ENCODE measurements at regions not wholly inside any gene's neighbourhood (a gene's known extent, or its start where the extent isn't known, plus 50 kb on each side); places are given as distances from the start of the nearest gene placed in this dataset.
A peak's percentile ranks its signal among the peaks of the same experiment; 100 is the strongest.
"Not testable (repeated sequence)": the region's sequence is repeated elsewhere in the genome, so short reads cannot be mapped to it uniquely, and the experiment has no call there.

DNA sequence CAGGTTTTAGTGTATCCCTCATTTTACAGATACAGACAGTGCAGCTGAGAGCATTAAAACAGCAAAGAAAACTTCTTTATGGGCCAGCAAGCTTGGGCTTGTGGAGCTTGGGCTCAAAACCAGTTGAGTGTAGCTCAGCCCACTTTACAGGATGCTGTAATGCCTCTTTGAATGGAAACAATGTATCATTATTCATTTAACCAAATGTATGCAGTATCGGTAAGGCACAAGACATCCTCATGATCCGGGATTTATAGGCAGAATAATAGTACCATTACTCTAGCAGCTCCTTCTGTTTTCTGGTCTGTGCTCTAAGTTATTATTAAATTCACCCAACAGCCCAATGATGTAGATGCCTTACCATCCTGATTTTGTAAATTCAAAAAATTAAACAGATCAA, 575.1 kb upstream of the CDH7 start:
- H3K27me3 ChIP-seq (ENCODE audit: low read depth, low read length): no peaks in the 10 kb centered on the region
- H4K20me1 ChIP-seq (ENCODE audit: insufficient read depth, low read length): no peaks in the 10 kb centered on the region
- TF ChIP-seq, protein P1, sequence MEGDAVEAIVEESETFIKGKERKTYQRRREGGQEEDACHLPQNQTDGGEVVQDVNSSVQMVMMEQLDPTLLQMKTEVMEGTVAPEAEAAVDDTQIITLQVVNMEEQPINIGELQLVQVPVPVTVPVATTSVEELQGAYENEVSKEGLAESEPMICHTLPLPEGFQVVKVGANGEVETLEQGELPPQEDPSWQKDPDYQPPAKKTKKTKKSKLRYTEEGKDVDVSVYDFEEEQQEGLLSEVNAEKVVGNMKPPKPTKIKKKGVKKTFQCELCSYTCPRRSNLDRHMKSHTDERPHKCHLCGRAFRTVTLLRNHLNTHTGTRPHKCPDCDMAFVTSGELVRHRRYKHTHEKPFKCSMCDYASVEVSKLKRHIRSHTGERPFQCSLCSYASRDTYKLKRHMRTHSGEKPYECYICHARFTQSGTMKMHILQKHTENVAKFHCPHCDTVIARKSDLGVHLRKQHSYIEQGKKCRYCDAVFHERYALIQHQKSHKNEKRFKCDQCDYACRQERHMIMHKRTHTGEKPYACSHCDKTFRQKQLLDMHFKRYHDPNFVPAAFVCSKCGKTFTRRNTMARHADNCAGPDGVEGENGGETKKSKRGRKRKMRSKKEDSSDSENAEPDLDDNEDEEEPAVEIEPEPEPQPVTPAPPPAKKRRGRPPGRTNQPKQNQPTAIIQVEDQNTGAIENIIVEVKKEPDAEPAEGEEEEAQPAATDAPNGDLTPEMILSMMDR (IDR thresholded peaks at IDR 0.05; ENCODE audit: low read depth, low read length): no peak
- no peak for TF ChIP-seq EZH2phosphoT487 (IDR thresholded peaks at IDR 0.05; ENCODE audit: low read depth)
- H3K4me3 ChIP-seq (ENCODE audit: low read length): no peak overlapping the region
- no peaks in the 10 kb centered on the region for H3K4me1 ChIP-seq (ENCODE audit: low read length)
- H3K9me3 ChIP-seq (ENCODE audit: insufficient read depth, low read length): no peaks in the 10 kb centered on the region
- no peaks in the 10 kb centered on the region for H3K79me2 ChIP-seq (ENCODE audit: low read length)
- H3K27ac ChIP-seq (ENCODE audit: low read length): no peak overlapping the region
- H3K9ac ChIP-seq (ENCODE audit: low read length): no peak overlapping the region
- H3K36me3 ChIP-seq (replicated peaks; ENCODE audit: low read depth, low read length): no peaks in the 10 kb centered on the region
- H3K4me2 ChIP-seq (ENCODE audit: low read length): no peak overlapping the region
- H2AFZ ChIP-seq (ENCODE audit: low read depth, low read length): no peak overlapping the region

DNA sequence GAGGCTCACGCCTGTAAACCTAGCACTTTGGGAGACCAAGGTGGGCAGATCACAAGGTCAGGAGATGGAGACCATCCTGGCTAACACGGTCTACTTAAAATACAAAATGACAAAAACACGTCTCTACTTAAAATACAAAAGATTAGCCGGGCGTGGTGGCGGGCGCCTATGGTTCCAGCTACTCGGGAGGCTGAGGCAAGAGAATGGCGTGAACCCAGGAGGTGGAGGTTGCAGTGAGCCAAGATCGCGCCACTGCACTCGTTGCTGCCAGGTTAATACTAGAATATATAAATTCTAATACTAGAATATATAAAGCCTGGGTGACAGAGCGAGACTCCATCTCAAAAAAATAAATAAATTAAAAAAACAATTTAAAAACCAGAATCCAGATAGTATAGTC, 588.7 kb upstream of the CDH7 start:
- not testable (repeated sequence) for H3K79me2 ChIP-seq (ENCODE audit: low read length); H3K9ac ChIP-seq (ENCODE audit: low read length); H3K36me3 ChIP-seq (replicated peaks; ENCODE audit: low read depth, low read length); H4K20me1 ChIP-seq (ENCODE audit: insufficient read depth, low read length); H3K4me1 ChIP-seq (ENCODE audit: low read length); H3K4me2 ChIP-seq (ENCODE audit: low read length); H3K4me3 ChIP-seq (ENCODE audit: low read length); H3K27me3 ChIP-seq (ENCODE audit: low read depth, low read length); H2AFZ ChIP-seq (ENCODE audit: low read depth, low read length); H3K27ac ChIP-seq (ENCODE audit: low read length); H3K9me3 ChIP-seq (ENCODE audit: insufficient read depth, low read length)

DNA sequence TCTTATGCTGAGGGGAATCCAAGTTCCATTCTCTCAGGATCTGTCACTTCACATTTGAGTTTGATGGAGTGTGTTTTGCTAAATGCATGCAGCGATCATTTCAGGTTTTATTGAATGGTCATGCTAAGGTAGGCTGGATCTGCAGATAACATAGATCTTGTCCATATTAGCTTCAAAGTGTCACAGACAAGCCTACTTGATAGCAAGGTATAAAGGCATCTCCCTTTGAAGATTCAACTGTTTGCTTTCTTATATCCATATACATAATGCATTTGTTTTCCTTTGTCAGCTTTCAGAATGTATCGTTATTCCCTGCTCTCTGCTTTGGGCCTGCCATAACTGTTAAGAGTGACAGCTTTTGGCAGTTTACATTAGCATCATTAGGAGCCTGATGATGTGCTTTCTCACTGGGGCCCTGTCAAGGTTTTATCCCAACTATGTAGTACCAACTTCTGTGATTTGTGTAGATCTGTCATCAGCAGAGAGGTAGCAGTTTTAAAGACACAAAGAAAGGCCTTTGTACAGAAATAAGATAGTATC, 604.3 kb upstream of the CDH7 start:
- no peaks in the 10 kb centered on the region for H3K36me3 ChIP-seq (replicated peaks; ENCODE audit: low read depth, low read length)
- H3K27ac ChIP-seq (ENCODE audit: low read length): no peak overlapping the region
- no peak for TF ChIP-seq EZH2phosphoT487 (IDR thresholded peaks at IDR 0.05; ENCODE audit: low read depth)
- TF ChIP-seq, protein P1 (IDR thresholded peaks at IDR 0.05; ENCODE audit: low read depth, low read length): no peak
- H3K9me3 ChIP-seq (ENCODE audit: insufficient read depth, low read length): no peaks in the 10 kb centered on the region
- no peaks in the 10 kb centered on the region for H4K20me1 ChIP-seq (ENCODE audit: insufficient read depth, low read length)
- H3K4me1 ChIP-seq (ENCODE audit: low read length): no peaks in the 10 kb centered on the region
- no peaks in the 10 kb centered on the region for H3K27me3 ChIP-seq (ENCODE audit: low read depth, low read length)
- no peaks in the 10 kb centered on the region for H3K79me2 ChIP-seq (ENCODE audit: low read length)
- no peak overlapping the region for H3K4me2 ChIP-seq (ENCODE audit: low read length)
- H2AFZ ChIP-seq (ENCODE audit: low read depth, low read length): 0 out of 2 replicates have a peak overlapping the region, but pooled peaks have one; percentile 4
- H3K4me3 ChIP-seq (ENCODE audit: low read length): no peak overlapping the region
- no peak overlapping the region for H3K9ac ChIP-seq (ENCODE audit: low read length)

GRCh38 chr18:65145312-65145711, 605.5 kb upstream of the CDH7 start:
- Histone ChIP-seq H3K27ac (ENCODE audit: low read length) (no peak overlapping the region), H4K20me1 (ENCODE audit: insufficient read depth, low read length) (no peaks in the 10 kb centered on the region), H3K4me3 (ENCODE audit: low read length) (no peak overlapping the region), H2AFZ (ENCODE audit: low read depth, low read length) (no peak overlapping the region), H3K4me1 (ENCODE audit: low read length) (no peaks in the 10 kb centered on the region), H3K79me2 (ENCODE audit: low read length) (no peaks in the 10 kb centered on the region), H3K9me3 (ENCODE audit: insufficient read depth, low read length) (no peaks in the 10 kb centered on the region), H3K36me3 (replicated peaks; ENCODE audit: low read depth, low read length) (no peaks in the 10 kb centered on the region), H3K27me3 (ENCODE audit: low read depth, low read length) (no peaks in the 10 kb centered on the region), H3K4me2 (ENCODE audit: low read length) (no peak overlapping the region), H3K9ac (ENCODE audit: low read length) (no peak overlapping the region)
- TF ChIP-seq, protein P1 (IDR thresholded peaks at IDR 0.05; ENCODE audit: low read depth, low read length): no peak
- TF ChIP-seq EZH2phosphoT487 (IDR thresholded peaks at IDR 0.05; ENCODE audit: low read depth): no peak

DNA sequence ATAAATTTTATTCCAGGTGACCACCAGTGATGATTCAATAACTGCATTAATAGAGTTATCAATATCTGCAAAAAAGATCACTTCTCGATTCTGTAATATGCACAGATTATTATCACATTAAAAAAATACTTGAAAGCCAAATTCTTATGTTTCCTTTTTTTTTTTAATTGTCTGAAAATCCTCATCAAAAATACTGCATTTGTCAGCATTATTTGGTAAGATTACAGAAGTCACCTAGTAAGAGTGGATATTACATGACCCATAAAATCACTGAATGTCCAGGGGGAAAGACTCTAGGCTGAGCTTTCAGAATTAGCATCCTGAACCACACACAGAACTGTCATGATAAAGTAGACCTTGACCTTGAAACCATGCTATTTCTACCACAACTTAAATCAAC, 617.2 kb upstream of the CDH7 start:
- peaks cover 3% of the 10 kb centered on the region; the same call in 1 of the 2 replicates for H3K9me3 ChIP-seq (ENCODE audit: insufficient read depth, low read length)
- no peaks in the 10 kb centered on the region for H3K36me3 ChIP-seq (replicated peaks; ENCODE audit: low read depth, low read length)
- H3K27me3 ChIP-seq (ENCODE audit: low read depth, low read length): no peaks in the 10 kb centered on the region
- no peak overlapping the region for H3K27ac ChIP-seq (ENCODE audit: low read length)
- H3K9ac ChIP-seq (ENCODE audit: low read length): no peak overlapping the region
- no peak overlapping the region for H3K4me3 ChIP-seq (ENCODE audit: low read length)
- no peaks in the 10 kb centered on the region for H3K4me1 ChIP-seq (ENCODE audit: low read length)
- H3K4me2 ChIP-seq (ENCODE audit: low read length): no peak overlapping the region
- H3K79me2 ChIP-seq (ENCODE audit: low read length): no peaks in the 10 kb centered on the region
- no peak for TF ChIP-seq EZH2phosphoT487 (IDR thresholded peaks at IDR 0.05; ENCODE audit: low read depth)
- TF ChIP-seq, protein P1 (IDR thresholded peaks at IDR 0.05; ENCODE audit: low read depth, low read length): no peak
- no peaks in the 10 kb centered on the region for H4K20me1 ChIP-seq (ENCODE audit: insufficient read depth, low read length)
- H2AFZ ChIP-seq (ENCODE audit: low read depth, low read length): no peak overlapping the region

Data from OCI-LY3 (cell line).